ENCODE measurements at regions not wholly inside any gene's neighbourhood (a gene's known extent, or its start where the extent isn't known, plus 50 kb on each side); places are given as distances from the start of the nearest gene placed in this dataset.

DNA sequence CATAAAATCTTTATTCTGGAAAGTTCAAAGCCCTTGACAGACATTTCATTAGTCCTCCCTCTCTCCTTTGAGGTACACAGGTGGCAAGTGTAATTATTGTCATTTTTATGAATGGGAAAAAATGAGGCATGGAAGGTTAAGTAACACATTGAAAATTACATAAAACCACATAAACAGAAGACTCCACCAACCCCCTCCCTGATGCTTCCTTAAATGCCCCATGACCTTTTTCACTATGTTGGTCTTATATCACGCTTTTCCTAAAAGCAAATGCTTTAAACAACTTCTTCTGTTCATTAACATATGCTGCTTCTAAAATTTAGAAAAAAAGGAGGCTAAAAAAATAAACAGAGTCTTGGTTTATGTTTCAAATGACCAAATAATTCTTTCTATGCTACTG is 648.4 kb downstream of the PTPRC start:
- no peak for TF ChIP-seq PPARA (CRISPR knock-in tag; IDR thresholded peaks at IDR 0.05; ENCODE audit: borderline replicate concordance)
- TF ChIP-seq ISL1 (CRISPR knock-in tag; IDR thresholded peaks at IDR 0.05), result no peak
- no peak for TF ChIP-seq CREB5 (CRISPR knock-in tag; IDR thresholded peaks at IDR 0.05; ENCODE audit: low read depth)
- no peak for TF ChIP-seq ZNF565 (CRISPR knock-in tag; conservative IDR thresholded peaks at IDR 0.05; ENCODE audit: low read depth)
- no peak for TF ChIP-seq BACH2 (CRISPR knock-in tag; IDR thresholded peaks at IDR 0.05; ENCODE audit: borderline replicate concordance)
- no peak for TF ChIP-seq ESRRG (CRISPR knock-in tag; IDR thresholded peaks at IDR 0.05)
- TF ChIP-seq GLIS3 (CRISPR knock-in tag; IDR thresholded peaks at IDR 0.05), result no peak
- TF ChIP-seq, protein P1, sequence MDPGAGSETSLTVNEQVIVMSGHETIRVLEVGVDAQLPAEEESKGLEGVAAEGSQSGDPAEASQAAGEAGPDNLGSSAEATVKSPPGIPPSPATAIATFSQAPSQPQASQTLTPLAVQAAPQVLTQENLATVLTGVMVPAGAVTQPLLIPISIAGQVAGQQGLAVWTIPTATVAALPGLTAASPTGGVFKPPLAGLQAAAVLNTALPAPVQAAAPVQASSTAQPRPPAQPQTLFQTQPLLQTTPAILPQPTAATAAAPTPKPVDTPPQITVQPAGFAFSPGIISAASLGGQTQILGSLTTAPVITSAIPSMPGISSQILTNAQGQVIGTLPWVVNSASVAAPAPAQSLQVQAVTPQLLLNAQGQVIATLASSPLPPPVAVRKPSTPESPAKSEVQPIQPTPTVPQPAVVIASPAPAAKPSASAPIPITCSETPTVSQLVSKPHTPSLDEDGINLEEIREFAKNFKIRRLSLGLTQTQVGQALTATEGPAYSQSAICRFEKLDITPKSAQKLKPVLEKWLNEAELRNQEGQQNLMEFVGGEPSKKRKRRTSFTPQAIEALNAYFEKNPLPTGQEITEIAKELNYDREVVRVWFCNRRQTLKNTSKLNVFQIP (CRISPR knock-in tag; IDR thresholded peaks at IDR 0.05; ENCODE audit: borderline replicate concordance, low read depth), result no peak
- no peak for TF ChIP-seq ZNF70 (CRISPR knock-in tag; IDR thresholded peaks at IDR 0.05)
- ATAC-seq, result no peak

- peak; percentile 46; the same call in 2 of the 3 replicates for ATAC-seq
- TF ChIP-seq, protein P1 (CRISPR knock-in tag; IDR thresholded peaks at IDR 0.05; ENCODE audit: borderline replicate concordance, low read depth), result no peak
- TF ChIP-seq TCF4 (CRISPR knock-in tag; IDR thresholded peaks at IDR 0.05; ENCODE audit: borderline replicate concordance), result no peak
- no peak for TF ChIP-seq TSHZ2 (CRISPR knock-in tag; IDR thresholded peaks at IDR 0.05)
- no peak for TF ChIP-seq CSRNP3 (CRISPR knock-in tag; IDR thresholded peaks at IDR 0.05)
- TF ChIP-seq ARNTL (CRISPR knock-in tag; IDR thresholded peaks at IDR 0.05; ENCODE audit: borderline replicate concordance, low read depth), result no peak
- TF ChIP-seq PPARA (CRISPR knock-in tag; IDR thresholded peaks at IDR 0.05; ENCODE audit: borderline replicate concordance), result no peak
- TF ChIP-seq TOX (CRISPR knock-in tag; IDR thresholded peaks at IDR 0.05; ENCODE audit: borderline replicate concordance), result no peak
Observed at GRCh38 chr1:199287647-199288046, 648.8 kb downstream of the PTPRC start.

- ATAC-seq, result peak; percentile 53
- TF ChIP-seq, protein P2, sequence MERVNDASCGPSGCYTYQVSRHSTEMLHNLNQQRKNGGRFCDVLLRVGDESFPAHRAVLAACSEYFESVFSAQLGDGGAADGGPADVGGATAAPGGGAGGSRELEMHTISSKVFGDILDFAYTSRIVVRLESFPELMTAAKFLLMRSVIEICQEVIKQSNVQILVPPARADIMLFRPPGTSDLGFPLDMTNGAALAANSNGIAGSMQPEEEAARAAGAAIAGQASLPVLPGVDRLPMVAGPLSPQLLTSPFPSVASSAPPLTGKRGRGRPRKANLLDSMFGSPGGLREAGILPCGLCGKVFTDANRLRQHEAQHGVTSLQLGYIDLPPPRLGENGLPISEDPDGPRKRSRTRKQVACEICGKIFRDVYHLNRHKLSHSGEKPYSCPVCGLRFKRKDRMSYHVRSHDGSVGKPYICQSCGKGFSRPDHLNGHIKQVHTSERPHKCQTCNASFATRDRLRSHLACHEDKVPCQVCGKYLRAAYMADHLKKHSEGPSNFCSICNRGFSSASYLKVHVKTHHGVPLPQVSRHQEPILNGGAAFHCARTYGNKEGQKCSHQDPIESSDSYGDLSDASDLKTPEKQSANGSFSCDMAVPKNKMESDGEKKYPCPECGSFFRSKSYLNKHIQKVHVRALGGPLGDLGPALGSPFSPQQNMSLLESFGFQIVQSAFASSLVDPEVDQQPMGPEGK (CRISPR knock-in tag; IDR thresholded peaks at IDR 0.05; ENCODE audit: borderline replicate concordance), result no peak
- TF ChIP-seq TOX (CRISPR knock-in tag; IDR thresholded peaks at IDR 0.05; ENCODE audit: borderline replicate concordance) (no peak), GLIS3 (CRISPR knock-in tag; IDR thresholded peaks at IDR 0.05) (no peak), ZNF8 (CRISPR knock-in tag; IDR thresholded peaks at IDR 0.05) (no peak), CSDC2 (CRISPR knock-in tag; IDR thresholded peaks at IDR 0.05) (no peak), SNAI2 (CRISPR knock-in tag; IDR thresholded peaks at IDR 0.05) (no peak), ARNTL (CRISPR knock-in tag; IDR thresholded peaks at IDR 0.05; ENCODE audit: borderline replicate concordance, low read depth) (no peak), TSHZ2 (CRISPR knock-in tag; IDR thresholded peaks at IDR 0.05) (no peak), BACH2 (CRISPR knock-in tag; IDR thresholded peaks at IDR 0.05; ENCODE audit: borderline replicate concordance) (no peak), ZNF565 (CRISPR knock-in tag; conservative IDR thresholded peaks at IDR 0.05; ENCODE audit: low read depth) (no peak), ZC3H10 (CRISPR knock-in tag; IDR thresholded peaks at IDR 0.05) (no peak), CREB5 (CRISPR knock-in tag; IDR thresholded peaks at IDR 0.05; ENCODE audit: low read depth) (no peak), PPARA (CRISPR knock-in tag; IDR thresholded peaks at IDR 0.05; ENCODE audit: borderline replicate concordance) (no peak), CSRNP3 (CRISPR knock-in tag; IDR thresholded peaks at IDR 0.05) (no peak)
Observed at GRCh38 chr1:199290186-199290585, 651.3 kb downstream of the PTPRC start.
